ENCODE measurements at regions not wholly inside any gene's neighbourhood (a gene's known extent, or its start where the extent isn't known, plus 50 kb on each side); places are given as distances from the start of the nearest gene placed in this dataset.

- FAIRE-seq (no peak), ATAC-seq (no peak), DNase-seq (ENCODE audit: low spot score) (no peak)
- H3K27me3 ChIP-seq (ENCODE audit: control insufficient read depth in 1 of 2, insufficient read depth in 2 of 2, low read length in 2 of 2), result peaks cover 0 to 17% of the 10 kb centered on the region in 2 experiments; a peak in 4 of 5 replicates
- 33% methylated on average over 4 of the region's 4 CpGs for WGBS (ENCODE audit: low lambda C conversion rate)
- H3K27ac ChIP-seq (ENCODE audit: extremely low read length, insufficient read depth, low read length), result no peak overlapping the region
- in situ Hi-C loops (cut with HindIII; ENCODE audit: extremely low pct_ligation_motif_present, low pct_unique_long_range_greater_than_20kb) (no loop called here), intact Hi-C loops (cut with micrococcal nuclease; ENCODE audit: unreplicated experiment) (no loop called here)
- ChIA-PET CTCF (ENCODE audit: low intra/inter-chr PET ratio, low total read pairs) (no interaction called here), POLR2A (no interaction called here)
- H3K9ac ChIP-seq (ENCODE audit: insufficient read depth, low read depth, low read length), result no peak overlapping the region
- H3K4me2 ChIP-seq (ENCODE audit: low read depth, low read length), result no peak overlapping the region
- no peaks in the 10 kb centered on the region for H3K4me1 ChIP-seq (ENCODE audit: insufficient read depth, low read length)
- BruUV-seq (replicated peaks), result no TSS peak
- TF ChIP-seq SRY (CRISPR knock-in tag; IDR thresholded peaks at IDR 0.05), result no peak
- TF ChIP-seq ZNF251 (CRISPR knock-in tag; IDR thresholded peaks at IDR 0.05), result no peak
- no peak for TF ChIP-seq HDAC6 (IDR thresholded peaks at IDR 0.05; ENCODE audit: low read depth, low read length)
- no peak for TF ChIP-seq ZFP1 (CRISPR knock-in tag; IDR thresholded peaks at IDR 0.05)
- TF ChIP-seq JUNB (CRISPR knock-in tag; IDR thresholded peaks at IDR 0.05; ENCODE audit: borderline replicate concordance), result no peak
- no peak for TF ChIP-seq RNF2 (conservative IDR thresholded peaks at IDR 0.05; ENCODE audit: low read depth)
- no peak for TF ChIP-seq ZNF337 (CRISPR knock-in tag; IDR thresholded peaks at IDR 0.05; ENCODE audit: borderline replicate concordance, low read depth)
- TF ChIP-seq HDAC2 (CRISPR knock-in tag; IDR thresholded peaks at IDR 0.05), result no peak
- no peak for TF ChIP-seq ZNF282 (IDR thresholded peaks at IDR 0.05; ENCODE audit: partially characterized antibody)
- no peak for TF ChIP-seq ESRRA (CRISPR knock-in tag; IDR thresholded peaks at IDR 0.05; ENCODE audit: low read depth)
- TF ChIP-seq AHR (CRISPR knock-in tag; IDR thresholded peaks at IDR 0.05), result no peak
- H3K9me3 ChIP-seq (ENCODE audit: low read length), result no peaks in the 10 kb centered on the region
- no peaks in the 10 kb centered on the region for H3K79me2 ChIP-seq (ENCODE audit: insufficient read depth, low read length)
- no peak overlapping the region for H2AFZ ChIP-seq (ENCODE audit: low read length)
- H4K20me1 ChIP-seq (ENCODE audit: insufficient read depth, low read length), result no peaks in the 10 kb centered on the region
- no peaks in the 10 kb centered on the region for H3K36me3 ChIP-seq (replicated peaks in 1 of 2; ENCODE audit: control insufficient read depth in 1 of 2, insufficient read depth in 2 of 2, low read length in 2 of 2)
- H3K4me3 ChIP-seq (replicated peaks in 1 of 3; ENCODE audit: insufficient read depth in 1 of 3, low read depth in 2 of 3, low read length in 3 of 3), result no peak overlapping the region
Measured at GRCh38 chr17:73707358-73707757, 63.1 kb upstream of the SDK2 start.

GRCh38 chr17:73710095-73710592, 65.9 kb upstream of the SDK2 start:
- H3K36me3 ChIP-seq (replicated peaks in 1 of 2; ENCODE audit: control insufficient read depth in 1 of 2, insufficient read depth in 2 of 2, low read length in 2 of 2), result no peaks in the 10 kb centered on the region
- H3K4me2 ChIP-seq (ENCODE audit: low read depth, low read length), result no peak overlapping the region
- no peak overlapping the region for H2AFZ ChIP-seq (ENCODE audit: low read length)
- 13% methylated on average over 15 of the region's 15 CpGs for WGBS (ENCODE audit: low lambda C conversion rate)
- H3K27ac ChIP-seq (ENCODE audit: extremely low read length, insufficient read depth, low read length), result no peak overlapping the region
- intact Hi-C loops (cut with micrococcal nuclease; ENCODE audit: unreplicated experiment) (loop anchor here (10.0 kb wide), 1 partner anchor 55 kb away; no protein-coding TSS in a partner anchor), in situ Hi-C loops (cut with HindIII; ENCODE audit: extremely low pct_ligation_motif_present, low pct_unique_long_range_greater_than_20kb) (loop anchor here (5.0 to 10.0 kb wide), 2 partner anchors 53 to 285 kb away; no protein-coding TSS in a partner anchor)
- BruUV-seq (replicated peaks), result no TSS peak
- DNase-seq (ENCODE audit: low spot score) (peak; percentile 54), FAIRE-seq (peak; percentile 88), ATAC-seq (peak; percentile 85)
- peaks cover 0 to 30% of the 10 kb centered on the region in 2 experiments; a peak in 4 of 5 replicates for H3K27me3 ChIP-seq (ENCODE audit: control insufficient read depth in 1 of 2, insufficient read depth in 2 of 2, low read length in 2 of 2)
- ChIA-PET CTCF (ENCODE audit: low intra/inter-chr PET ratio, low total read pairs) (interaction anchor here (1.4 to 2.4 kb wide), 3 partner anchors 53 to 280 kb away, joined by 4 to 21 read pairs (median 12); no protein-coding TSS in a partner anchor), POLR2A (no interaction called here)
- H3K4me1 ChIP-seq (ENCODE audit: insufficient read depth, low read length), result no peaks in the 10 kb centered on the region
- H3K4me3 ChIP-seq (replicated peaks in 1 of 3; ENCODE audit: insufficient read depth in 1 of 3, low read depth in 2 of 3, low read length in 3 of 3), result no peak overlapping the region
- H4K20me1 ChIP-seq (ENCODE audit: insufficient read depth, low read length), result no peaks in the 10 kb centered on the region
- no peak overlapping the region for H3K9ac ChIP-seq (ENCODE audit: insufficient read depth, low read depth, low read length)
- no peaks in the 10 kb centered on the region for H3K9me3 ChIP-seq (ENCODE audit: low read length)
- H3K79me2 ChIP-seq (ENCODE audit: insufficient read depth, low read length), result no peaks in the 10 kb centered on the region
- TF ChIP-seq, protein P1, sequence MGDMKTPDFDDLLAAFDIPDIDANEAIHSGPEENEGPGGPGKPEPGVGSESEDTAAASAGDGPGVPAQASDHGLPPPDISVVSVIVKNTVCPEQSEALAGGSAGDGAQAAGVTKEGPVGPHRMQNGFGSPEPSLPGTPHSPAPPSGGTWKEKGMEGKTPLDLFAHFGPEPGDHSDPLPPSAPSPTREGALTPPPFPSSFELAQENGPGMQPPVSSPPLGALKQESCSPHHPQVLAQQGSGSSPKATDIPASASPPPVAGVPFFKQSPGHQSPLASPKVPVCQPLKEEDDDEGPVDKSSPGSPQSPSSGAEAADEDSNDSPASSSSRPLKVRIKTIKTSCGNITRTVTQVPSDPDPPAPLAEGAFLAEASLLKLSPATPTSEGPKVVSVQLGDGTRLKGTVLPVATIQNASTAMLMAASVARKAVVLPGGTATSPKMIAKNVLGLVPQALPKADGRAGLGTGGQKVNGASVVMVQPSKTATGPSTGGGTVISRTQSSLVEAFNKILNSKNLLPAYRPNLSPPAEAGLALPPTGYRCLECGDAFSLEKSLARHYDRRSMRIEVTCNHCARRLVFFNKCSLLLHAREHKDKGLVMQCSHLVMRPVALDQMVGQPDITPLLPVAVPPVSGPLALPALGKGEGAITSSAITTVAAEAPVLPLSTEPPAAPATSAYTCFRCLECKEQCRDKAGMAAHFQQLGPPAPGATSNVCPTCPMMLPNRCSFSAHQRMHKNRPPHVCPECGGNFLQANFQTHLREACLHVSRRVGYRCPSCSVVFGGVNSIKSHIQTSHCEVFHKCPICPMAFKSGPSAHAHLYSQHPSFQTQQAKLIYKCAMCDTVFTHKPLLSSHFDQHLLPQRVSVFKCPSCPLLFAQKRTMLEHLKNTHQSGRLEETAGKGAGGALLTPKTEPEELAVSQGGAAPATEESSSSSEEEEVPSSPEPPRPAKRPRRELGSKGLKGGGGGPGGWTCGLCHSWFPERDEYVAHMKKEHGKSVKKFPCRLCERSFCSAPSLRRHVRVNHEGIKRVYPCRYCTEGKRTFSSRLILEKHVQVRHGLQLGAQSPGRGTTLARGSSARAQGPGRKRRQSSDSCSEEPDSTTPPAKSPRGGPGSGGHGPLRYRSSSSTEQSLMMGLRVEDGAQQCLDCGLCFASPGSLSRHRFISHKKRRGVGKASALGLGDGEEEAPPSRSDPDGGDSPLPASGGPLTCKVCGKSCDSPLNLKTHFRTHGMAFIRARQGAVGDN (CRISPR knock-in tag; IDR thresholded peaks at IDR 0.05), result peak; percentile 39
- TF ChIP-seq NR0B2 (CRISPR knock-in tag; IDR thresholded peaks at IDR 0.05) (0 out of 2 replicates have a peak, but pooled peaks have one; percentile 25), ZNF703 (CRISPR knock-in tag; IDR thresholded peaks at IDR 0.05; ENCODE audit: borderline replicate concordance) (no peak), STAG1 (CRISPR knock-in tag; IDR thresholded peaks at IDR 0.05) (peak; percentile 87), SMC3 (IDR thresholded peaks at IDR 0.05; ENCODE audit: low read length) (peak; percentile 74), ZSCAN25 (CRISPR knock-in tag; IDR thresholded peaks at IDR 0.05) (0 out of 2 replicates have a peak, but pooled peaks have one; percentile 30)

Measured in HepG2 (cell line).